ENCODE measurements at regions not wholly inside any gene's neighbourhood (a gene's known extent, or its start where the extent isn't known, plus 50 kb on each side); places are given as distances from the start of the nearest gene placed in this dataset.

DNA sequence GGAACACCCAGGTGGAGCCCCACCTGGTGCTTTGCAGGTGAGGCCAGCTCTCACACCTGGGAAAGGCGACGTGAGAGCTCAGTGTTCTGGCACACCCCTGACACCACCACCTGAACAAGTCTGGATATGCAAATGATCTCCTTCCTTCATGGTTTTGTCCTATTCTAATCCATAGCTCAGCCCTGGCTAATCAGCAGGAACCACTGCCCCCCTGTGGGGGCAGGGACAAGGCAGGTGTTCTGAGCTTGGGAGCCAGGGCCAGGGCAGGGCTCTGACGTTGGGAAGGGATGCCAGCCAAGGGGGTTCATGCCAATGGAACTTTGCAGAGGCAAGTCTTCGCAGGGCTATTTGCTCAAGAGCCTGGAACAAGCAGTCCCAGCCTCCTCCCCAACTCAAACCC lies 144.2 kb downstream of the TRIM29 start:
- Histone ChIP-seq H3K4me2 (ENCODE audit: insufficient read depth, low read length) (no peak overlapping the region), H3K9ac (replicated peaks; ENCODE audit: extremely low read depth, insufficient read depth, low read length) (no peak overlapping the region), H3K4me1 (ENCODE audit: control insufficient read depth, extremely low read depth, insufficient read depth, low read length) (no peaks in the 10 kb centered on the region), H3K27ac (ENCODE audit: insufficient read depth, low read depth, low read length) (no peak overlapping the region), H4K20me1 (replicated peaks; ENCODE audit: control insufficient read depth, extremely low read depth, insufficient read depth, low read length) (no peaks in the 10 kb centered on the region), H3K79me2 (ENCODE audit: control insufficient read depth, insufficient read depth, low read length) (no peaks in the 10 kb centered on the region), H3K27me3 (ENCODE audit: control insufficient read depth in 2 of 2, insufficient read depth in 2 of 2, low read length in 2 of 2) (no peaks in the 10 kb centered on the region), H3K36me3 (ENCODE audit: control insufficient read depth in 2 of 2, extremely low read depth in 1 of 2, insufficient read depth in 2 of 2, low read length in 2 of 2) (no peaks in the 10 kb centered on the region), H2AFZ (ENCODE audit: low read depth, low read length) (no peak overlapping the region), H3K9me1 (replicated peaks; ENCODE audit: control insufficient read depth, extremely low read depth, insufficient read depth, low read length) (no peaks in the 10 kb centered on the region), H3K9me3 (replicated peaks; ENCODE audit: control insufficient read depth, insufficient read depth, low read length) (no peaks in the 10 kb centered on the region), H3K4me3 (replicated peaks in 1 of 3; ENCODE audit: insufficient read depth in 1 of 3, low read depth in 1 of 3, low read length in 3 of 3) (no peak overlapping the region)
- POLR2A ChIA-PET = no interaction called here
- intact Hi-C loops (cut with micrococcal nuclease) = no loop called here
- TF ChIP-seq MYC (IDR thresholded peaks at IDR 0.05; ENCODE audit: low read depth, low read length) (no peak), GATA2 (IDR thresholded peaks at IDR 0.05; ENCODE audit: insufficient read depth, insufficient read length, low read depth, low read length) (no peak), EZH2 (IDR thresholded peaks at IDR 0.05; ENCODE audit: borderline replicate concordance, low read depth, low read length, severe bottlenecking) (no peak), MAX (IDR thresholded peaks at IDR 0.05; ENCODE audit: insufficient read depth, insufficient read length) (no peak), POLR2AphosphoS5 (IDR thresholded peaks at IDR 0.05; ENCODE audit: insufficient read depth, low read depth, low read length) (no peak), FOS (IDR thresholded peaks at IDR 0.05; ENCODE audit: borderline replicate concordance, insufficient read depth, low read length) (no peak), JUN (IDR thresholded peaks at IDR 0.05; ENCODE audit: borderline replicate concordance, insufficient read depth, insufficient read length, low read depth) (no peak), POLR2A (IDR thresholded peaks at IDR 0.05; ENCODE audit: low read depth, low read length) (no peak)
- TF ChIP-seq, protein P1, sequence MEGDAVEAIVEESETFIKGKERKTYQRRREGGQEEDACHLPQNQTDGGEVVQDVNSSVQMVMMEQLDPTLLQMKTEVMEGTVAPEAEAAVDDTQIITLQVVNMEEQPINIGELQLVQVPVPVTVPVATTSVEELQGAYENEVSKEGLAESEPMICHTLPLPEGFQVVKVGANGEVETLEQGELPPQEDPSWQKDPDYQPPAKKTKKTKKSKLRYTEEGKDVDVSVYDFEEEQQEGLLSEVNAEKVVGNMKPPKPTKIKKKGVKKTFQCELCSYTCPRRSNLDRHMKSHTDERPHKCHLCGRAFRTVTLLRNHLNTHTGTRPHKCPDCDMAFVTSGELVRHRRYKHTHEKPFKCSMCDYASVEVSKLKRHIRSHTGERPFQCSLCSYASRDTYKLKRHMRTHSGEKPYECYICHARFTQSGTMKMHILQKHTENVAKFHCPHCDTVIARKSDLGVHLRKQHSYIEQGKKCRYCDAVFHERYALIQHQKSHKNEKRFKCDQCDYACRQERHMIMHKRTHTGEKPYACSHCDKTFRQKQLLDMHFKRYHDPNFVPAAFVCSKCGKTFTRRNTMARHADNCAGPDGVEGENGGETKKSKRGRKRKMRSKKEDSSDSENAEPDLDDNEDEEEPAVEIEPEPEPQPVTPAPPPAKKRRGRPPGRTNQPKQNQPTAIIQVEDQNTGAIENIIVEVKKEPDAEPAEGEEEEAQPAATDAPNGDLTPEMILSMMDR (IDR thresholded peaks at IDR 0.05; ENCODE audit: extremely low read depth in 1 of 2, insufficient read depth in 1 of 2, low read depth in 1 of 2, low read length in 2 of 2) = no peak
- dilution Hi-C loops (cut with MboI; ENCODE audit: extremely low pct_ligation_motif_present, low sequenced_read_pairs) = no loop called here
- DNase-seq (ENCODE audit: low read depth, low spot score) = no peak
- no peak for FAIRE-seq
- CTCF ChIA-PET = no interaction called here
- no TSS peak for BruUV-seq (replicated peaks)

All from endothelial cell of umbilical vein (primary cell).